ENCODE measurements at regions not wholly inside any gene's neighbourhood (a gene's known extent, or its start where the extent isn't known, plus 50 kb on each side); places are given as distances from the start of the nearest gene placed in this dataset.
"Not testable (repeated sequence)": the region's sequence is repeated elsewhere in the genome, so short reads cannot be mapped to it uniquely, and the experiment has no call there.

DNA sequence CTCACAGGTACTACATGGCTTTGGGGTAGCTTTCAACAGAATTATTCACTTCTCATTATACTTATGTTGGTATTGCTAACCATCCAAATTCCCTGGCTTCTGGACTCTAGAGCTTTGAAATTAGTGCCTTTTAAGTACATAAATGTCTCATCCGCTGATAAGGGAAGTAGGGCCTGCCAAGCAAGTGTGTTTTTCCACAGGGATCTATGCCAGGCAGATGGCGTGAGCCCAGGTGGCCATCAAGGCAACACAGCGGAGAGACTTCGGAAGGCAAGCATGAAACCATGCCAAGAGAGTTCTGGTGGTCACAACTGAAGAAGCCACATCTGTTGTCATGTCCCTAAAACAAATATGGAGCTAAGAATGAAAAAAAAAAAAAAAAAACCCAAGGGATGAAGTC, 503.1 kb upstream of the LCORL start:
- DNase-seq, result no peak

DNA sequence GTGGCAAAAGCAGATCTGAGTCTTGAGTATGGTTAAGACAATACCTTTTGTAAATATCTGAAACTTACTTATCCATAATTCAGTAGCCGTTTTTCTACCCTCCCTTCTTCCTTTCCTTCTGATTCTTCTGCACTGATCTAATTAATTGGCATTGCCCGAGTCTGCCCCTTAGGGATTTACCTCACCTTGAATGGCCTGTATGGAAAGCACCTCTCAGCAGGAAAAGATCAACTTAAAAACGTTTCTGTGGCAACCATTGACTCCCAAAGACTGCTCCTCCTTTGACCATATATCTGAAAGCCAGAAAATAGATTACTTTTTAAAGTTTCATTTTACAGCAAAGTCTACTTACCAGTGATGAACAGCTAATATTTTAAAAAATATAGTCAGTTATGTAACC, 496.5 kb upstream of the LCORL start:
- DNase-seq, result no peak

DNA sequence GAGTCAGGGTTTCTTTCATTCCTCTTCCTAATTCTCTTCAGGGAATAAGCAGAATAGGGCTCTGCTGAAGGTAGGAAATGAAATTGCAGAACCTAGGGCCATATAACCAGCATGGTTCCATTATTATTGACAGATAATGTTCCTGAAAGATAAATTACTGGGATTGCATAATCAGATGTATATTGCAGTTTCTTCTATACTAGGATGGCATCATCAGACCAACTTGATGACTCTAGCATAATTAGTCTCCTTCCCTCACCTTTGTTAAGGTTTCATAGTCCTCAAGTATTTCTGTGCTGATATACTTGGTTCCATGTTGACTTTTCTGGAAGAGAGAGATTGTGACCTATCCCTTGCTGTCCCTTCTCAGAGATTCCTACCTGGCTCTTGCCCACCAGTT, 492.3 kb upstream of the LCORL start:
- no peak for DNase-seq

DNA sequence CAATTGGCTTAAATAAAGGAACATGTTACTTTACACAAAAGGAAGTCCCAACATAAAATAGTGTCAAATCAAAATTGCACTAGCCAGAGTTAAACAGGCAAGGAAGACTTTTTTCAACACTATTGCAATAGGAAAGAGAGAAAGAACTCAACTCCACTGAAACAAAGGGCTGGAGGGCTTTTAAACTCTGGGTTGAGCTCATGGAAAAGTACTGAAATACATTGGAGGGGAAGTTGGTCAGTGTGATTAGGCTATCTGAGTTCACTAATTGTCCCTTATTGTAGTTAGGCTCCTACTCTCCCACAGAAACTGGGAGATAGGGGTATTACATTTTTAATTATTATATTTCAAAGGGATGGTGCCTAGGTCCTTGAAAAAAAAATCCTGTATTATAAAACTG, 491.2 kb upstream of the LCORL start:
- no peak for DNase-seq

DNA sequence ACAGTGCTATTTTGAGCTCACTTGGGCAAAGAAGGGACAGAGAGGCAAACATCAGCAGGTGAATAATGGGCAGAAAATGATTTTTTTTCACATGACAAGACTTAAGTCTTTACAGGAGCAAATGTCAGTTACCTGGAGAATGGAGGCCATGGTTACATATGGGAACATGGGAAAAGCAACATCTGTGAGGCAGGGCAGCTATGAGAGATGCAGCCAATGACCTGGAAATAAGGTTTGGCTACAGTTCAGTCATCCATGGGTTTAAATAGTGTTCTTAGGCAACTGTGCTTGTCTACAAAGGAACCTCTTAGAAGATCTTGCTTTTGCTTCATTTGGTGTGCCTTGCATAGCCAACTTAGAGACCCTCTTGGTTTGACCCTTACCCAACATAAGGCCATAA, 490.2 kb upstream of the LCORL start:
- no peak for DNase-seq

DNA sequence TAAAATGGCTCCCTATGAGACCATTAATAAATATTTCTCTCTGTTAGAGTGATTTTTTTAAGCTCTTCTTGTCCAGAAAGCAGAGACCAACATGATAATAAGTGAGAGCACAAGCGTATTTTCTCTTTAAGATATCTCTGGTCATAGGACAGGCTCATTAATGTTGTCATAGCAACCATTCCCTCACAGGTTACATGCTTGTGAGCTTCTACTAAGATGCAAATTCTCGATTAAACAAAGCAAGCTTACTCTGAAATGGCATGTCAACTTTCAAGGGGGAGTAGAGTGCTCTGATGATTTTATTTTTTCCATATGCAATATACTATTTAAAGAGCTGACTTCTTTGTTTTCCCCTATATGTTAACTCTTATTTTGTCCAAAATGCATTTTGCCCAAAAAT, 487.2 kb upstream of the LCORL start:
- no peak for DNase-seq

DNA sequence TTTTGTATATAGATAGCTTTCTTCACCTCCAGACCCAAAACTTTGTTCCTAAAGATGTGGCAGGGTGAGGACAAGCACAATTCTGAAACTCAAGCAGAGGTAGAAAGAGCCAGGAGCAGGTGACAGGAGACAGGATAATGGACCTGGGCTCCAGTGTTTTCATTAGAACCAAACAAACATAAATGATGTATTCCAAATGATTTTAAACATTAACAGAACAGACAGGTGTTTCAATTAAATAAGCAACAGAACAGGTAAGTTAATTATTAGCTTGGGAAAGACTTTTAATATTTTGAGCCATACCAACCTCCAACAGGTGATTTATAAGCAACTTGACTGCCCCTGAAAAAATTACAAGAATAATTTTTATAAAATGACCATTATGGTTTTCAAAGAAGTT, 459.4 kb upstream of the LCORL start:
- no peak for DNase-seq

DNA sequence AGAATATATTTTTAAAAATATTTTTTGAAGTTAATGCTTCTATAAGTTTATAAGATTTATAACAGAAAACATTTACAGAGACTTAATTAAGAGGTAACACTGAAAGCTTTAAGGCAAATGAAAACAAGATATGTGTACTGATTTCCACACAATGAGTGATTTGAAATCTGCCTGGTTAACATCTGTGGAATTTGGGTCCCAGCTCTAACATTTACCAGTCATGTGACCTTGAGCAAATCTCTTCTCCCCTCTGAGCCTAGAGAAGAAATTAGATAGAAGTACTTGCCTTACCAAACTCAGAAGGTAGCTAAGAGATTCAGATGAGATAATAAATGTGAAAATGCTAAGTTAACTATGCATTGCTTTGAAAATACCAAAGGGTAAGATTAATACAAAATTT, 458.8 kb upstream of the LCORL start:
- DNase-seq, result no peak

DNA sequence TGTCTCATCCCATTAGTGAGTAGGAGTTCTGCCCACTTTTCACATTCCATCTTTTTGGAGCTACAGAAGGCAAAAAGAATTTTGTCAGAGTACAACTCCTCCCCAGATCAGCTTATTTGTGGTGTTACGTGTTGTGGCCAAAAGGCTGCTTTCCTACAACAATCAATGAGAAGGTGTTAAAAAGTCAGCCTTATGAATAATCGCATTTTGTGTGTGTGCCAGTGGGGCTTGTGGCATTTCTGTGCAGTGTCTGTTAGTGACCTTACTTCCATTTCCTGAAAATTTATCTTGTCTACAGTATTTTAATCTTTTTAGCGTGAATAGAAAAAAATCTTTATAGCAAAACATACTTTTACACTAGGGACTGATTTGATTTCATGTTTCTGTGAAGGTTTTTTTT, 458.3 kb upstream of the LCORL start:
- no peak for DNase-seq

DNA sequence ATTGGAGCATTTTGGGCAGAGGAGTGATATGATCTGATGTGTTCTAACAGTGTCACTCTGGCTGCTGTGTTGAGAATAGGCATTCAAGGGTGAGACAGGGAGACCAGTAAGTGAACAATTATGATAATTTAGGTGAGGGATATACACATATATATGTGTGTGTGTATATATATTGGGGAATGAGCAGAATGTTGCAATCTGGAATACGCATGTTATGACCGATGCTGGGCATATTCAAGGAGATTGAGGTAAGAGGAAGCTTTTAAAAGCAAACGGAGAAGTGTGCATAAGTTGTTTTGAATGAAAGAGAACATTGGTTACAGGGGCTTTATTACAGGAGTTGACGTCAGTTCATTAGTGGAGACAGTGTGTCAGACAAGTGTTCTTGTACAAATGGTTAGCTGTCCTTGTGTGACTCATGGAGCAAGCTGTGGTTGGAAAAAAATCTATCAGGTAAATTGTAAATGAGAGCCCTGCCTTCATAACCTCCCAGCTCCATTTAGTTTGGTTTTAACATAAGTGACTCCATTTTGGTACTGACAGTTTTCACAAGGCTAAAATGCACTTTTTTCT, 442.5 kb upstream of the LCORL start:
- DNase-seq, result no peak

DNA sequence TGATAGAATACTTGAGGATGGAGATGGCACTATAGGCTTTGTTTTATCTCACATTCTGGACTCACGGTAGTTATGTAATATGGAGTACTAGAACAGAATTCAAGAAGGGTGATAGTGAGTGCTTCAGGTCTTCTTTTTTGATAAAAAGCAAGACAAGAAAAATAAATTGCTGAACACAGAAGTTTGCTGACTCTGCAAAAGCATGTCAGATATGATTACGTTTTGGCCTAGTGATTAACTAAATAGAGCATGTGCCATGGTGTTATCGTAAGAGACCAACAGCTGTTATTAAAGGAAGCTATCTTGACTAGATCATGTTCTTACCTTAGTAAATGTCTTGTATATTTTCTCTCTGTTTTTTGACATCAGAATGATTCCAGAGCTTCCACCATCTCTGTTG, 436.9 kb upstream of the LCORL start:
- no peak for DNase-seq

DNA sequence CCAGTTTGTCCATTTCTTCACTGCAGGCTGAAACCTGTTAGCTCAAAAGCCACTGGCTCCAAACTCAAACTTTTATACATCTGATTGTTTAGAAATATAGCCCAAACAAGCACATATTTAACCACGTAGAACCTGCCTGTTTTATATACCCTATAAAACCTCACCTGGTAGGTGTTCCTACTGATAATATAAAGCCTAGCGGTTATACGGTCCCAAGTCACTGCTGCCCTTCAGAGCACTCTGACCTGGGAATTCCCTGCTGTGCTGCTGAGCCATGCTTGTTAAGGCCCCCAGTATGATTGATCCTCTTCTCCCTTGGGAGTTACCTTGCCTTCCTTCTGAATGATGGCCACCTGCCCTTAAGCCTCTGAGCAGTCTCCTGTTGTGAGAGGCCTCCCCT, 432.8 kb upstream of the LCORL start:
- no peak for DNase-seq

DNA sequence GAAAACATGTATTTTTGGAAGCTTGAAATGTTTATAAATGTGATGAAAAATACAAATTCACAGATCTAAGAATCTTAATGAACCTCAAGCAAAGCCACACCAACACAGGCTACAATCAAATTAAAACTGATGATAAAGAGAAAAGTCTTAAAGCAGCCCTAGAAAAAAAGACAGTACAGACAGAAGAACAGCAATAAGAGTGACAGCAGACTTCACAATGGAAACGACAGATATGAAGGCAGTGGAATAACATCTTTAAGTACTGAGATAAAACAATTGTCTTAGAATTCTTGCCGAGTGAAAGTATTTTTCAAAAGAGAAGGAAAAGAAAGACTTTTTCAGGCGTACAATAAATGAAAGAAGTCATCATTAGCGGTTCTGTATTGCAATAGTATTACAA, 423.6 kb upstream of the LCORL start:
- DNase-seq, result no peak

DNA sequence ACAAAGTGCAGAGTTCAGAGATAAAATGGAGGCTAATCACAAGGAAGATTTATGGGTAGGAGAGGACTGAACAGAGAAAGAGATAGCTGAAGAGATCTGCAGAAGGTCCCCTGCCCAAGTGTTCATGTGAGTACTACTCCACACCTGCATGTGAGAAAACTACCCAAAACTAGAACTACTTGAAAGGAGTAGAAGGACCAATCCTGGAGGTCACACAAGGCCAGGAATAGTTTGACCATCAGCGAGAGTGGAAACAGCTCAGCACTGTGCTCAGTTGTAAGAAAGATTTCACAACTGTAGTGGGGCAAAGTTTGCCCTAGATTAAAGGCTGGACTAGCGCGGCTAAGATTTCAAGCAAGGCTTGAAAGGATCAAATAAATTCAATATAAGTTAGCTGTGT, 422.7 kb upstream of the LCORL start:
- no peak for DNase-seq

DNA sequence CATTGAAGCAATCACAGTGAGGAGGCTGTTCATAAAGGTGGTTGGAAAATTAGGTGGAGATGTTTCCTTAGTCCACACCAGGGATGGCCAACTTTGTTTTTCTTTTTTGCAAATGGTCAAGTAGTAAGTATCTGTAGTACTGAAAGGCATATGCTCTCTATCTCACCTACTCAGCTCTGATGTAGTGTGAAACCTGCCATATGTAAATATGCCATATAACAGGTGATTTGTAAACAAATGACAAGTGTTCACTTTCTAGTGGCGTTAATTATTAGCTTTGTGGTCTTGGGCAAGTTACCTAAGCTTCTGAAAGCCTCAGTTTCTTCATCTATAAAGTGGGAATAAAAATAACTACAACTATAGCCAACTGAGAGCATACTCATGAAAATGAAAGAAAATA, 421.4 kb upstream of the LCORL start:
- no peak for DNase-seq

DNA sequence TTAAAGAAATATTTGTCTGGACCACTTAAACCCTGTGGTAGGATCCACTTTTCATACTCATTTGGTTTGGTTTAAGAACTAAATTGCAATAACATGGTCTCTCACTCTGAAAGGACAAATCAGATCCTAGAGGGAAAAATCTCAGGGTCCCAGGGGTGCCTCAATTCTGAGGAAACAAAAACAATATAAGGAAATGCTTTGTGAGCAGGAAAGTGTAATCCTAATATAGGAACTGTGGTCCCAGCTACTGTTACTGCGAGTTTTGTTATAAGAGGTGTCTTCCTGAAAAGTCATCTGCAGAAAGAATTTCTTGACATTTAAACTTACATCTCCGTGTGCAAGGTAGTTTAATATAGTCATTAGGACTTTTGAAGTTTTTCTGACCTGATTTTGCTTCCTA, 420.1 kb upstream of the LCORL start:
- no peak for DNase-seq

DNA sequence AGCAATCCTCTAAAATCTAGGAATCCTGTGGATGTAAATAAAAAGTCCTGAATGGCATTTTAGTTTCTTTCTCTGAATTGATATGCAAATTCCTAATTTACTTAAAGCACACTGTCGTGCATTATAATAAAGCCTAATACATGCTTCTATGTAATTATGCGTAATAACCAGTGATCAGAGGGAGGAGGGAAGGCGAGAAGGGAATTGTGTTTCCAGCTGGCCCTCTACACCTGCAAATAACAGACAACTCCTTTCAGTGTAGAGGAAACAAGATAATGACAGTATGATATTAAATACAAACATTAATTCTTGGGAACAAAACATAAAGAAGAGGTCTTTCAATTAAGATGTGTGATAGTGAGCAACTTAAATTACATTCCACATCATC, 419.6 kb upstream of the LCORL start:
- DNase-seq, result no peak

DNA sequence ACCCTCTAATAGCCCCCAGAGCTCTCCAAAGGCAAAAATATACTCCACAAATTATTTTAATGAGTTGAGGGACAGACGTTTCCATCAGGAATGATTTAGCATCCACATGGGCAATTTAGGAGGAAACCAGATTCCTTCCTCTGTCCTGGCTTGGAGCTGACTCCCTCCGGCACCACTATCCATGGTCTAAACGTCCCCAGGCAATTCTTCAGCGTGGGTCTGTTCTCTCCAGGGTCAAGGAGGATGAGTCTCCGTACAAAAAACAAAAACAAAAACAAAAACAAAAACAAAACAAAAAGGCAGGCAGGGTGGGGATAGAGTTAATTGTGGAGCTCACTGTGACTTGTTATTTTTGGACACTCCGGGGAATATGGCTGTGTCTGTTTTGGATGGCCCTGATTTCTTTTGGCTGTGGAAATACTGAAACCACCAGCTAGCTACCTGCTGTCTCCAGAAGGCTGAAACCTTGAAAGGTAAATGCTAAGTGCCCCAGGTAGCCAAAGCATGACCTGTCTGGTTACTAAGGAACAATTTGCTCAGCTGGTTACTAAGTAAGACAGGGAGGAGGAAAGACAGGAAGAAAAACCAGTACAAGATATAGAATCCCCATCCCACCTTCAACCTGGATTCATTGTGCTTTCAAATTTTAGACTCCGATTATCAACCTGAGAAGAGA, 419.1 kb upstream of the LCORL start:
- DNase-seq, result no peak

DNA sequence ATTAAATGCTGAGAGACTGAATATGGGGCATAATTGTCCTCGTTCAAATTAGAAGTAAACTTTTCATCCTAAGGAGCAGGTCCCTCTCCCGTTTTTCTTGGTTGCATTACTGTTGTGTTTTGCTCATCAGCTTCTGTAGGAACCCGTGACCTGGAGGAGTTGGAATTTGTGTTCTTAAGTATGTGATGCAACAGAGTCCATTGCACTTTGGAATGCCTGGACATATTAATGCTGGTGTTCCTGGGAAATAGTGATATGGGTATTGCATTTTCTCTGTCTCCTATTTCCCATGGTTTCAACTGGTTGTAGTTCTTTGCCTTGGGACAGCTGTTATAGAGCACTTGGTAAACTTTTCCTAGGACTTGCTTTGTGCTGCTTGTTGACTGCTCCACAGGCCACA, 417.8 kb upstream of the LCORL start:
- DNase-seq, result no peak

DNA sequence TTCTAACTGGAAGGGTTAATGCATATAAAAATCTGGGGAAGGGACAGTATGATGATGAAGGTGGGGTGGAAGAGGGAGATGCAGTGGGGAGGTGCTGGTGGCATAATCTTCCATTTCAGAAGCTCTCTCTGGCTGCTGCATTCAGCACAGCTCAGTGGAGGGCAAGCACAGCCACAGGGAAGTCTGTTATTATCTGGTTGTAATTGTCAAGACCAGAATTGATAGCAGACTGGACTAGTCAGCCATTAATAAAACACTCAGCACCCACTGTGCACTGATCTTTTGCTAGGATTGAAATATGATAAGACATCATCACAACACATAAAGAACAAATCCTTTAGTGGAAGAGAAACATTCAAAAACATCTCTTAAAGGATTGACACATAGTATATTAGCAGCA, 414.2 kb upstream of the LCORL start:
- DNase-seq, result no peak

DNA sequence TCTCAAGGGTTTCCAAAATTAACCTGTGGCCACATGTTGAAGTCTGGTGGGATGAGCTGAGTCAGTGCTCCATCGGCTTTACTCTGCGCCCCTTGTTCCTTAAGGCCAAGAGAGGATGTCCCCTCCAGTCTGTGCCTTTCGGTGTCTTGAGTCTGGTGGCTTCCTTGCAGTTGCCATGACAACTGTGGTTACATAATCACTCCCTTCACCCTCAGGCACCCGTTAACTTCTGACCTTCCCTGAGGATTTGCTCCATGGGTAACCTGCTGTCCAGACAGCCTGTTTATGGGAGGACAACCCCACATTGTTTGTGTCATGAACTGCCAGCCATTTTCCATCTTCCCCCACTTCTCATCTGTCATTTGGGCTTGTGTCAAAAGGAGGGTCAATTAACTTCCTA, 401.1 kb upstream of the LCORL start:
- DNase-seq, result no peak

DNA sequence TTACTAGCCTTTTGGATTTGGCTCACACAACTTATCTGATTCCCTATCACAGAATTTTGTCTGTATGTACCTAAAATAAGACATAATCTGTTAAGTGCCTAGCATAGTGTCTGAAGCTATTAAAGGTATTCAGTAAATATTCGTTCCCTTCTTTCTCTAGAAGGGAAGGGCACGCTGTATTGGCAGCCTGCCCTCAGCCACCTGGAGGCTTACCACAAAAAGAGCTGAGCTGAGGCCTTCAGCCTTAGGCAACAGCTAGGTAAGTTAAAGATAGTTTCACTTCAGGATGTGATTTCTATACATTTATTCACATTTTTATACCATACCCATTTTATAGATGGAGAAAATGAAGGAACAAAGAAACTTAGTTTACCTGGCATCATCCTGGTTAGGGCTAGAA, 400.0 kb upstream of the LCORL start:
- no peak for DNase-seq

DNA sequence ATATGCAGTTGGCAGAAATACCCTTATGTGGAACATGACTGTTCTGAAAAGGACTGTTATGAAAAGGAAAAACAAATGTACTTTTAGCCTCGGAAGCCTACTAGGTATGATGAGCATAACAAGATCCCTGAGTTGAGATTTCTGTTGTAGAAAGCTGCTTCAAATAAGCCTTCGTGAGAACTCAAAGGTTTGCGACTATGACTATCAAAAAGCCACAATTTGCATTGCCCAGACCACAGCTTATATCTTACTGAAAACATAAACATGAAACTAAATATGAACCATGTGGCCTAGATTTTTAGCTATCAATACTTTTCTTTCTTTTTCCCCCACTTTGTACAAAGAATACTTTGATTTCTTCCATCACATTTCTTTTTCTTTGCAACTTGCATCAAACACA, 398.2 kb upstream of the LCORL start:
- DNase-seq, result no peak

DNA sequence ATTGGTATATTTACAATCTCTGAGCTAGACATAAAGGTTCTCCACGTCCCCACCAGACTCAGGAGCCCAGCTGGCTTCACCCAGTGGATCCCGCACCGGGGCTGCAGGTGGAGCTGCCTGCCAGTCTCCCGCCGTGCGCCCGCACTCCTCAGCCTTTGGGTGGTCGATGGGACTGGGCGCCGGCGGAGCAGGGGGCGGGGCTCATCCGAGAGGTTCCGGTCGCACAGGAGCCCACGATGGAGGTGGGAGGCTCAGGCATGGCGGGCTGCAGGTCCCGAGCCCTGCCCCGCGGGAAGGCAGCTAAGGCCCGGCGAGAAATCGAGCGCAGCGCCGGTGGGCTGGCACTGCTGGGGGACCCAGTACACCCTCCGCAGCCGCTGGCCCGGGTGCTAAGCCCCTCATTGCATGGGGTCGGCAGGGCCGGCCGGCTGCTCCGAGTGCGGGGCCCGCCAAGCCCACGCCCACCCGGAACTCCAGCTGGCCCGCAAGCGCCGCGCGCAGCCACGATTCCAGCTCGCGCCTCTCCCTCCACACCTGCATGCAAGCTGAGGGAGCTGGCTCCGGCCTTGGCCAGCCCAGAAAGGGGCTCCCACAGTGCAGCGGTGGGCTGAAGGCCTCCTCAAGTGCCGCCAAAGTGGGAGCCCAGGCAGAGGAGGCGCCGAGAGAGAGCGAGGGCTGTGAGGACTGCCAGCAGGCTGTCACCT, 396.8 kb upstream of the LCORL start:
- not testable (repeated sequence) for DNase-seq

DNA sequence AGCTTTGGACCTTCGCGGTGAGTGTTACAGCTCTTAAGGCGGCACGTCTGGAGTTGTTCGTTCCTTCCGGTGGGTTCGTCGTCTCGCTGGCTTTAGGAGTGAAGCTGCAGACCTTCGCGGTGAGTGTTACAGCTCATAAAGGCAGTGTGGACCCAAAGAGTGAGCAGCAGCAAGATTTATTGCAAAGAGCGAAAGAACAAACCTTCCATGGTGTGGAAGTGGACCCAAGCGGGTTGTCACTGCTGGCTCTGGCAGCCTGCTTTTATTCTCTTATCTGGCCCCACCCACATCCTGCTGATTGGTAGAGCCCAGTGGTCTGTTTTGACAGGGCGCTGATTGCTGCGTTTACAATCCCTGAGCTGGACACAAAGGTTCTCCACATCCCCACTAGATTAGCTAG, 396.1 kb upstream of the LCORL start:
- DNase-seq, result not testable (repeated sequence)

Measured in activated gamma-delta T cell (primary cell).